ENCODE measurements at regions not wholly inside any gene's neighbourhood (a gene's known extent, or its start where the extent isn't known, plus 50 kb on each side); places are given as distances from the start of the nearest gene placed in this dataset.

DNA sequence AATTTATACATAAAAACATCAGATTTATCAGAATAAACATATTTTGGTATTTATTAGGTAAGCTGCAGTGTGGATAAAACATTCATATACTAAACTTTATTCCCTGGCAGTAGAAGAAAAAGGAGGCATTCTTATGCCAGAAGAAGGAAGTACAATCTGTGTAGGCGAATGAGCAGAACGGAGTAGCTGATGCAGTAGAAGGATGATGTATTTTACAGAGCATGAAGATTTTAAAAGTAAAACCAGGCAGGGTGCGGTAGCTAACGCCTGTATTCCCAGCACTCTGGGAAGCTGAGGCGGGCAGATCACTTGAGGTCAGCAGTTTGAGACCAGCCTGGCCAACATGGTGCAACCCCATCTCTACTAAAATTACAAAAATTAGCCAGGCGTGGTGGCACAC, 294.9 kb upstream of the MKLN1 start:
- TF ChIP-seq CTCF (IDR thresholded peaks at IDR 0.05 in 4 of 5, conservative IDR thresholded peaks at IDR 0.05 in 1 of 5) (no peak), POLR2A (IDR thresholded peaks at IDR 0.05) (no peak)

All from gastrocnemius medialis (tissue), 4 donors.